GM21825 (cell line): ENCODE measurements at regions not wholly inside any gene's neighbourhood (a gene's known extent, or its start where the extent isn't known, plus 50 kb on each side); places are given as distances from the start of the nearest gene placed in this dataset.

Experiments
- ATAC-seq: cut with Tn5 transposase; IDR thresholded peaks from one replicate; pipeline ENCODE4 v1.9.1; 2021; ENCODE audit warnings: mild to moderate bottlenecking, moderate library complexity; ENCODE audit not compliant: unreplicated experiment

- ATAC-seq, result no peak
Measured at GRCh38 chr5:2303431-2304100, 420.8 kb upstream of the IRX4 start.

DNA sequence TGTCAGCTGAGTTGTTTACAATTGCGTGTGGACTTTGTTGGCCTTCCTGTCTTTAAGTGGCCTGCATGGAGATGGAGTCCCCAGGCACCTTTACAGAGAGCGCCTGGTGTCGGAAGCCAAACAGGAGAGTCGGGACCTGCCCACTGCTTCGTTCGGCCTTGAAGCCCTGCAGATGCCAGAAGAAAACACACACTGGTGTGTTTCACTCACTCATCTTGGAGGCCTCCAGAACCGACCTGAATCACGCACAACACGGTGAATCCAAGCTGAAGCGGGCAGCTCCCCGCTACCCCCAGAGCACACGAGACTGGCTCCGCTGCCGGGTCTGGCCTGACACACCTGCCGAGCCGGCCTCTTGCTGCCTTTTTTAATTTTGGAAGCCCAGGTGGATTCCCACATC is 419.4 kb upstream of the IRX4 start:
- no peak for ATAC-seq

GRCh38 chr5:2300861-2301574 is 418.3 kb upstream of the IRX4 start:
- no peak for ATAC-seq

DNA sequence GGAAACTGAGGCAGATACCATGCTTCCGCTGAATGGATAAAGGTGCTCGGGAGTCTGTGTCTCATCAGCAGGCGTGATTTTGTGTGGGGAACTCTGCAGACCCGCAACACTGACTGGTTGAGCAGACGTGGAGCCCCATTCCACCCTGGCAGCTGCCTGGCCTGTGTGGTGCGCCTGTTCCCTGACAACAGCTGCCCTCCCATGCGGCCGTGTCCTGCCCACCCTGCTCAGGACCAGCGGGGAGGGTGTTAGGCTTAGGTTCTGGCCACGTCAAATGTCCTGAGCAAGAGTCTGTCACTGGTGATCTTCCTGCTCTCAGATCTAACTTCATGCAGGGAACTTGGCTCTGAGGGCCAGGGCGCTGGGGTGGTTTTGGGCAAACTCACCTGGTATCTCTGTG is 417.7 kb upstream of the IRX4 start:
- ATAC-seq, result no peak

GRCh38 chr5:2299388-2300220 is 416.9 kb upstream of the IRX4 start:
- no peak for ATAC-seq

GRCh38 chr5:2298781-2299180 is 416.1 kb upstream of the IRX4 start:
- no peak for ATAC-seq

DNA sequence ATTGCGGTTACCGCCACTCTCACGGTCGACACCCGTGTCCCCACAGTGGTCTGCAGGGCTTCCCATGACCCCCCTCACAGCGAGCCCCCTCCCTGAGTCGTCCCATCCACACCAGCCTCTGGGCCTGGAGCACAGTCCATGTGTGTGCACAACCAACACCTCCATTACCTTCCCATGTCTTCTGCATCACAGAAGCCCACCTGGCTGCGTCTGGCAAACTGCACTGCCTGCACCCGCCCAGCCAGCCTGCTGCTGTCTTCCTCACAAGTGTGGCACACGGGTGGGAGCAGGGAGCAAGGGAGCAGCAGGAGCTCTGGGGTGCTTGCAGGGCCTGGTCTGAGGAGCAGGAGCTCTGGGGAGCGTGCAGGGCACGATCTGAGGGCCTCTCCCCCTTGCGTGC is 415.3 kb upstream of the IRX4 start:
- ATAC-seq, result no peak

GRCh38 chr5:2295476-2295875 is 412.8 kb upstream of the IRX4 start:
- ATAC-seq, result no peak

DNA sequence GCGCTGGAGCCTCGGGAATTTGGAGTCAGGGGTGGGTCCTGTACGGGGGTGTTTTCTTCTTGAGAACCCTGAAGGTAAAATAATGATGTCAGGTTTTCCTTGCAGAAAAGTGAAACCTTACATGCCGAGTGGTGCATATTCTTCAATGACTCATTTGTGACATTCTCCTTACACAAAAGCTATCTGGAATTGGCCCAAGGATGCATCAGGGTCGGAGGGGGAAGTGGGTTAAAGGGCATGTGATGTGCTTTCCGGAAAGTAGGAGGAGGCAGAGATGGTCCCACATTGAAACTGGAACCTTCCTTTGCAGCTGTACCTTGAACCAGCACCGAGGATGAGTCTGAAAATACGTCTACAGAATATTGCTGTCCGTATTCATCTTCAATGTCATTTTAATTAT is 411.2 kb upstream of the IRX4 start:
- no peak for ATAC-seq

GRCh38 chr5:2291146-2291840 is 408.6 kb upstream of the IRX4 start:
- ATAC-seq, result no peak

- ATAC-seq, result no peak
Measured at GRCh38 chr5:2289380-2289779, 406.7 kb upstream of the IRX4 start.

DNA sequence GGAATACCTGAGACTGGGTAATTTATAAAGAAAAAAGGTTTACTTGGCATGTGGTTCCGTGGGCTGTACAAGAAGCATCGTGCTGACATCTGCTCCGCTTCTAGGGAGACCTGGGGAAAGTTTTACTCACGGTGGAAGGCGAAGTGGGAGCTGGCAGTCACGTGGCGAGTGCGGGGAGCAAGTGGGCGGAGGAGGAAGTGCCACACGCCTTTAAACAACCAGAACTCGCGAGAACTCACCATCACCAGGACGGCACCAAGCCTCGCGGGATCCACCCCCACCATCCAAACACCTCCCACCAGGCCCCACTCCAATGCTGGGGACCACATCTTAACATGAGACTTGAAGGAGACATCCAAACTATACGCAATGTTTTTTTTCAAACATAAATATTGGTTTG is 406.2 kb upstream of the IRX4 start:
- no peak for ATAC-seq

GRCh38 chr5:2288466-2288865 is 405.7 kb upstream of the IRX4 start:
- no peak for ATAC-seq

- ATAC-seq, result no peak
Measured at GRCh38 chr5:2286250-2286649, 403.5 kb upstream of the IRX4 start.

- ATAC-seq, result no peak
Measured at GRCh38 chr5:2284678-2285077, 402.0 kb upstream of the IRX4 start.

- no peak for ATAC-seq
Measured at GRCh38 chr5:2283481-2284045, 400.8 kb upstream of the IRX4 start.

DNA sequence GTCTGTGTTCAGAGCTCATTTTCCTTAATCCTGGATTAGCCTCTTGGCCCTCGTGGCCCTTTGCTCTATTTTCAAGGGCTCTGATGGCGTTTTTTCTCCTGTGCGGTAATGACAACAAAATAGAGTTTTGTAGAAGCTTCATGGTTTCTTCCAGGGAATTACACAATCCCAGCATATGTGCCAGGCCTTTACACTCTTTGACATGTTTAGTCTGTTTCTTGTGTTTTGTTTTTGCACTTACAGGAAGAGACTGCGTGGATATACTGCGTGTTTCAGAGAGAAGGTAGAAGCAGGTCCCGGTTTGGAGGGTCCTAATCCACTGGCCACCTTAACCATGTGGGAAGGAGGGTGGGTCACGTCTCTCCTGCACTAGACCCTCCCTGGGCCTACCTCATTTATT is 400.2 kb upstream of the IRX4 start:
- no peak for ATAC-seq

DNA sequence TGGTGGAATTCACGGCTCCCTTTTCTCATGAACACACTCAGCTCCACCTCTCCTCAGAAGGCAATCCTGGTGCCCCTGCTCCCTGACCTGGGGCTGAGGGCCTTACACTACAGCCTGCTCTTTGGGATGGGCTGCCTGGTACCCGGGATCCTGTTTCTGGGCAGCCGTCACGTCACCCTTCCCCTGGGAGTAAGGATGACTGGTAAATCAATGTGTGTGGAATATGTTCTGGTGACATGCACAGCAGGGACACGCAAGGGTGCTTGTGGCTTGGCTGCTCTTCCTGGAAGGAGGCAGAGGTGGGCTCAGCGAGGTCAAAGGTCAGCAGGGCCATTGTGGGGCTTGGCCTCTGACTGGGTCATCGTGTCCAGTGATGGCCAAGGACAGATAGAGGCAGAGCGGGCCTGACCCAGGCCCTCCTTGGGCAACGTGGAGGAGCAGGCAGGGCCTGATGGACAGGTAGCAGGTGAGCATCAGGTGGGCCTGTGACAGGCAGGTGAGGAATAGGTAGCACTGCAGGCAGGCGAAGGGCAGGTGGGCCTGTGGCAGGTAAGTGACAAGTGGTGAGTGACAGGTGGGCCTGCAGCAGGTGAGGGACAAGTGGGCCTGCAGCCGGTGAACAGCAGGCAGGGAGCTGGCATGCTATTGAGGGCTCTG is 399.4 kb upstream of the IRX4 start:
- no peak for ATAC-seq

DNA sequence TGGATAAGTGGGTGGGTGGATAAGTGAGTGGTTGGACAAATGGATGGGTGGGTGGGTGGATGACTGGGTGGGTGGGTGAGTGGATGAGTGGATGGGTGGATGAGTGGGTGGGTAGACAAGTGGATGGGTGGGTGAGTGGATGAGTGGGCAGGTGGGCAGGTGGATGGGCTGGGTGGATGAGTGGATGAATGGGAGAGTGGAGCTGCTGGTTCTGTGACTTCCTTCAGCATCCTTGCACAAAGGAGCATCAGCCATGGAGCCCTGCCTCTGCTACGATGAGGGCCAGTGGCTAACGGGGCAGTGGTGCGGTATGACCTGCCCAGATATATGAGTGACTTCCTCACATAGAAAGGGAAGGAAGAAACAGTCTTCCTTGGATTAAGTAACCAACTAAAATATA is 398.7 kb upstream of the IRX4 start:
- no peak for ATAC-seq

- ATAC-seq, result no peak
Measured at GRCh38 chr5:2280318-2280717, 397.6 kb upstream of the IRX4 start.
